ENCODE measurements at regions not wholly inside any gene's neighbourhood (a gene's known extent, or its start where the extent isn't known, plus 50 kb on each side); places are given as distances from the start of the nearest gene placed in this dataset.

DNA sequence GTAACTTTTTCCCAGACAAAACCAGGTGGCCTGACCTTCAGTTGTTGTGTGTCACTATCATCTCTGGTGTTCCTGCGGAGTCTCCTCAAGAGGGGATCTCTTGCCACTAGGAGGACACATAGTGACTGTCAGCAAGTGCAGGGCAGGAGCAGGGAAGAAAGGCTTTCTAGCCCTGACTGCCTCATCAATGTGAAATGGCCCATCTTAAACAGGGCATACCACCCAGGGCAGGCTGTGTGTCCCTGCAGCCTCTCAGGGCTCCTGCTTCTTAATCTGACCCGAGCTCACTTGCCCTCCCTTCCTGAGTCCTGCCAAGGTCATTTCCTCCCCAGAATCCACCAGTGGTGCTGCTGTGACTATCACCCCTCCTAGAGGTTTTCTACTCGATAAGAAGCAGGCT is 57.4 kb upstream of the SIMC1 start:
- Histone ChIP-seq H3K4me3 (no peak overlapping the region), H3K27ac (no peak overlapping the region), H3K4me1 (no peaks in the 10 kb centered on the region), H3K27me3 (no peaks in the 10 kb centered on the region), H3K9me3 (no peaks in the 10 kb centered on the region), H3K36me3 (no peaks in the 10 kb centered on the region)
- no peak for TF ChIP-seq POLR2A (IDR thresholded peaks at IDR 0.05)
- TF ChIP-seq, protein P1, sequence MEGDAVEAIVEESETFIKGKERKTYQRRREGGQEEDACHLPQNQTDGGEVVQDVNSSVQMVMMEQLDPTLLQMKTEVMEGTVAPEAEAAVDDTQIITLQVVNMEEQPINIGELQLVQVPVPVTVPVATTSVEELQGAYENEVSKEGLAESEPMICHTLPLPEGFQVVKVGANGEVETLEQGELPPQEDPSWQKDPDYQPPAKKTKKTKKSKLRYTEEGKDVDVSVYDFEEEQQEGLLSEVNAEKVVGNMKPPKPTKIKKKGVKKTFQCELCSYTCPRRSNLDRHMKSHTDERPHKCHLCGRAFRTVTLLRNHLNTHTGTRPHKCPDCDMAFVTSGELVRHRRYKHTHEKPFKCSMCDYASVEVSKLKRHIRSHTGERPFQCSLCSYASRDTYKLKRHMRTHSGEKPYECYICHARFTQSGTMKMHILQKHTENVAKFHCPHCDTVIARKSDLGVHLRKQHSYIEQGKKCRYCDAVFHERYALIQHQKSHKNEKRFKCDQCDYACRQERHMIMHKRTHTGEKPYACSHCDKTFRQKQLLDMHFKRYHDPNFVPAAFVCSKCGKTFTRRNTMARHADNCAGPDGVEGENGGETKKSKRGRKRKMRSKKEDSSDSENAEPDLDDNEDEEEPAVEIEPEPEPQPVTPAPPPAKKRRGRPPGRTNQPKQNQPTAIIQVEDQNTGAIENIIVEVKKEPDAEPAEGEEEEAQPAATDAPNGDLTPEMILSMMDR (IDR thresholded peaks at IDR 0.05), result no peak
- DNase-seq, result no peak

GRCh38 chr5:176181271-176181855 is 56.9 kb upstream of the SIMC1 start:
- Histone ChIP-seq H3K4me3 (no peak overlapping the region), H3K36me3 (no peaks in the 10 kb centered on the region), H3K9me3 (no peaks in the 10 kb centered on the region), H3K4me1 (no peaks in the 10 kb centered on the region), H3K27me3 (no peaks in the 10 kb centered on the region), H3K27ac (no peak overlapping the region)
- TF ChIP-seq, protein P1 (IDR thresholded peaks at IDR 0.05), result no peak
- TF ChIP-seq POLR2A (IDR thresholded peaks at IDR 0.05), result no peak
- no peak for DNase-seq

DNA sequence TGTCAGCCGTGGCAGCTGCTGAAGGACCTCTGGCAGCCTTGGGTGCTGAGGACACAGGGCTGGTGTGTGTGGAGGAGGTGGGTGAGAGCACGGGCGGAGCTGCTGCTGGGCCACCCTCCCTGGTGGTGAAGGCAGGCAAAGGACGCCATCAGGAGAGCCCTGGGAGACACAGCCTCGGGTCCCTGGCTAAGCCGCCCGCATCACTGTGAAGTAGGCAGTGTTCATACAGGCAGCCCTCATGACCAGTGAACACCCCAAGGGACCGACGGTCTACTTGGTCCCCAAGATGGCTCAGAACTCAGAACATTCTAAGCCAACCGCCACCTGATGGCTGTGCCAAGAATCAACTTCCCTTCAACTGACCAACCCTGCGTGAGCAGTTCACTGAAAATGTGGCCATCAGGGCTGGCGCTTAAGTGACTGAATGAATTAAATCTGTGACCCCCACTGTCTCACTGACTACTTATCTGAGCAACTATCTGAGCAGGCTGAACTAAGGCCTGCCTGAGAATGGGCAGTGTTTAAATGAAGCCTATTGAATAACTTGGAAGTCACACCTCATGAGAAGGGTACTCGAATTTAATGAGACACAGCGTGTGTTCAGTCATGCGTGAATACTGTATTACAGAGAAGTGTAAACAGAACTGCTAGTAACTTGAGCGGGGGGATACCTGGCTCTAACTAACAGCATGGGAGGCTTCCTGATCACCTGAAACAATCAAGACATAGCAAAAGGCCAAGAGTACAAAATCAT is 54.7 kb upstream of the SIMC1 start:
- no peaks in the 10 kb centered on the region for H3K9me3 ChIP-seq
- no peaks in the 10 kb centered on the region for H3K4me1 ChIP-seq
- no peak overlapping the region for H3K4me3 ChIP-seq
- no peaks in the 10 kb centered on the region for H3K27me3 ChIP-seq
- no peaks in the 10 kb centered on the region for H3K36me3 ChIP-seq
- TF ChIP-seq POLR2A (IDR thresholded peaks at IDR 0.05), result no peak
- TF ChIP-seq, protein P1 (IDR thresholded peaks at IDR 0.05), result no peak
- no peak for DNase-seq
- no peak overlapping the region for H3K27ac ChIP-seq

- Histone ChIP-seq H3K27ac (no peak overlapping the region), H3K4me1 (no peaks in the 10 kb centered on the region), H3K4me3 (no peak overlapping the region), H3K36me3 (no peaks in the 10 kb centered on the region), H3K9me3 (no peaks in the 10 kb centered on the region), H3K27me3 (no peaks in the 10 kb centered on the region)
- no peak for DNase-seq
- TF ChIP-seq, protein P1 (IDR thresholded peaks at IDR 0.05), result no peak
- no peak for TF ChIP-seq POLR2A (IDR thresholded peaks at IDR 0.05)
Observed at GRCh38 chr5:176184608-176185132, 53.6 kb upstream of the SIMC1 start.

DNA sequence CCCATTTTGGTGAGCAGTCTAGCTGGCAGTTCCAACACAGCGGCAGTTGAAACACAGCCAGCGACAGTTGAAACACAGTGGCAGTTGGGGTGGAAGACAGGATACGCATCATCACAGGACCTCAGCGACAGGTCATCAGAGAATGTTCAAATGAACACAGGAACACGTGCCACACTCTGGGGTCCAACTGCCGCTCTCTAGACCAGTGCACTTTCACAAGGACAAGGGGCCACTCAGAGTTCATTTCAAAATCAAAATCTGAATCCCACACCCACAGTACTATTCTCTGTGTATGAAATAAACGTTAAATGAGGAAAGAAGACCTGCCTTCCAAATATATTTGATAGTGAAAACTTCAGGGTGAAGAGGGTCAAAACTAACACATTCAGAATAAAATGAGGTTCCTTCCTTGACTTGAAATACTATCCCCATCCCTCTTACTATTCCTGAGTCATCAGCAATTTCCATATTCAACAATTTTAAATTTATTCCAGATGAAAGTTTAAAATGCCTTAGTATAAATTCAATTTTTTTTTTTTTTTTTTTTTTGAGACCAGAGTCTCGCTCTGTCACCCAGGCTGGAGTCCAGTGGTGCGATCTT is 53.0 kb upstream of the SIMC1 start:
- Histone ChIP-seq H3K9me3 (no peaks in the 10 kb centered on the region), H3K4me1 (no peaks in the 10 kb centered on the region), H3K27me3 (no peaks in the 10 kb centered on the region), H3K27ac (no peak overlapping the region), H3K4me3 (no peak overlapping the region), H3K36me3 (no peaks in the 10 kb centered on the region)
- TF ChIP-seq, protein P1 (IDR thresholded peaks at IDR 0.05), result no peak
- TF ChIP-seq POLR2A (IDR thresholded peaks at IDR 0.05), result no peak
- DNase-seq, result no peak

All from Peyer's patch (tissue), 4 donors.